Hepatocyte (in vitro differentiated cells): ENCODE measurements at regions not wholly inside any gene's neighbourhood (a gene's known extent, or its start where the extent isn't known, plus 50 kb on each side); places are given as distances from the start of the nearest gene placed in this dataset.

Experiments
- CTCF ChIP-seq: fragments of 200-600 bp; sonication (generic); IDR thresholded peaks from 2 replicates; pipeline ENCODE4 v1.5.1; 2016; ENCODE audit warnings: antibody characterized with exemption, mild to moderate bottlenecking; ENCODE audit not compliant: poor library complexity
- EZH2 ChIP-seq: fragments of 200-600 bp; sonication (generic); IDR thresholded peaks from 2 replicates; pipeline ENCODE4 v1.6.1; 2016; ENCODE audit warnings: antibody characterized with exemption, mild to moderate bottlenecking, borderline replicate concordance
- EZH2phosphoT487 ChIP-seq: fragments of 200-600 bp; sonication (generic); IDR thresholded peaks from one replicate; pipeline ENCODE4 v1.6.1; 2018; ENCODE audit warnings: antibody characterized with exemption, mild to moderate bottlenecking, low read depth, moderate library complexity; ENCODE audit not compliant: unreplicated experiment, severe bottlenecking

- no peak for TF ChIP-seq CTCF
- TF ChIP-seq EZH2, result no peak
- TF ChIP-seq EZH2phosphoT487, result no peak
Observed at GRCh38 chr2:103208916-103209315, 447.1 kb downstream of the TMEM182 start.
